HG03520 (cell line): ENCODE measurements at regions not wholly inside any gene's neighbourhood (a gene's known extent, or its start where the extent isn't known, plus 50 kb on each side); places are given as distances from the start of the nearest gene placed in this dataset.
"Not testable (repeated sequence)": the region's sequence is repeated elsewhere in the genome, so short reads cannot be mapped to it uniquely, and the experiment has no call there.

Experiments
- ATAC-seq: cut with Tn5 transposase; IDR thresholded peaks from one replicate; pipeline ENCODE4 v1.9.1; 2021; ENCODE audit warnings: mild to moderate bottlenecking, moderate library complexity; ENCODE audit not compliant: unreplicated experiment

GRCh38 chr1:55310505-55310971, 95.4 kb upstream of the USP24 start:
- ATAC-seq: no peak

DNA sequence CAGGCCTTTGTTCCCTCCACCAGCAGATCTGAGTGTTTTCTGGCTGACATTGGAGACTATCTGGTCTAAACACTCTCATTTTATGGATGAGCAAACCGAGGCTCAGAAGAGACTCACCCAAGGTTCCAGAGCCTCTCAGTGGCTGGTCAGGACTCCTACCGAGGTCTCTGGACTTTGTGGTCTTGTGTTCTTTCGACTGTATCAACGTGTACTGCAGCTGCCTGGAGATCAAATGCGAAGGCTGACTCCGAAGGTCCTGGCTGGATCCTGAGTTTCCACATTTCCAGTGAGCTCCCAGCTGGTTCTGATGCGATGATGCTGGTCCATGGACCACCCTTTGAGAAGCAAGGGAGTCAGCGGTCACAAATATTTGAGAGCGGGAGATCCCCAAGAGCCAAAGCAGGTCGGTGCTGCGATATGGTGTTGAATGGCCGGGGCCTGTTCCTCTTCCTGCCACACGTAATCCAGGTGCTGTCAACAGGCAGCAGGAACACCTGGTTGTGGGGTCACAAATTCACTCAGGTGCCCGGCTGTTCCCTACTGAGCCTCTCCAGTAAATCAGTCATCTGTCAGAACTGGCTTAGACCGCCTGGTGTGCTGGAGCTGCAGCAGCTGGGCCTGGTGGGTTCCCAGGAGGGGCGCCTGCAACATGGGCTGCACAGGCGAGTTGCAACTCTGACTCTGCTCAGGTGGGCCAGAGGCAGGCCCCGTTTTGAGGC, 94.8 kb upstream of the USP24 start:
- no peak for ATAC-seq

DNA sequence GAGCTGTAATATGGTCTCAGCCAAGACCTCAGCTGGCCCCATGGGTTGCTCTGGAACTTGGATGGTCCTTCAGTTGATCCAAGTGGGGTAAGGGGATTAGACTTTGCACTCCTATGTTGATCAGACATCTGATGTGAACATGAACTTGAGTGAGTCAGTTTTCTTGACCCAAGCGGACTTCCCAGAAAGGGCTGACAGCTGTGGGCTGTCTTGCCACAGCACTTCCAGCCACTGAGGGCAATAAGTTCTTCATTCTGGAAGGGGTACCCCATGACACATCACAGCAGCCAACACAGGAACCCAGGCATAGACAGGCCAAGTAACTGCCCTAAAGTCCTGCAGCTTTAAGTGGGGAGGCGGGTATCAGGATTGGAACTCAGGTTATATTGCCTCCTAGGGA, 93.9 kb upstream of the USP24 start:
- ATAC-seq: no peak

GRCh38 chr1:55305735-55306134, 90.6 kb upstream of the USP24 start:
- no peak for ATAC-seq

- no peak for ATAC-seq
Measured at GRCh38 chr1:55304229-55304740, 89.1 kb upstream of the USP24 start.

GRCh38 chr1:55302972-55303371, 87.8 kb upstream of the USP24 start:
- ATAC-seq: no peak

GRCh38 chr1:55301912-55302311, 86.7 kb upstream of the USP24 start:
- no peak for ATAC-seq

- no peak for ATAC-seq
Measured at GRCh38 chr1:55300975-55301374, 85.8 kb upstream of the USP24 start.

DNA sequence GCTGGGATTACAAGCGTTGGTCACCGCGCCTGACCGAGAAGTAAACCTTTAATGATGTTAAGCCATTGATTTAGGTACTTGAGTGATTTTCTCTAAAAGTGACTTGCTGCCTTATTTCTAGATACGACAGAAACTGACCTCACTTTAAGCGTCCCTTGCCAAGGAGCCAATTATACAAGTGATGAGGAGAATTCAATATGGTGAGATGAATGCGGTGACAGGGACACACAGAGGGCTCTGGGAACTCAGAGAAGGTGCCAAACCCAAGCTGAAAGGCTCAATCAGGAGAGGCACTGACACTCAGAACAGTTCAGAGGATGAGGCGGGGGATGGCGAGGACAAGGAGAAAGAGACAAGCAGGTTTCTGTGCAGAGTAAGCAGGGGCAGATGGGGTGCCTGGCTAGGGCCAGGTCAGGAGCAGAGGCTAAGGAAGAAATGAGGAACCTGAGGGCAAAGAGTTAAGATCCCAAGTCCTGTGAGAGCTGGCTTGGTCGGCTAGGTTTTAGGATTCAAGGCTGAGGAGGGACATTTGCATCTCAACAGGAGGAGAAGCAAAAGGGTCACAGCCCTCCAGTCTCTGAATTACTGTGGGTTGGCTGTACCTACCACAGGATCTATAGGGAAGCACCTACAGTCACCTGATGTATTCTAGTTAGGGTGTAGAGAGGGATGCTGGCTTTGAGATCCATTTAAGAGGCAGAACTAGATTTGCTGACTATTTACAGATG, 83.2 kb upstream of the USP24 start:
- no peak for ATAC-seq

DNA sequence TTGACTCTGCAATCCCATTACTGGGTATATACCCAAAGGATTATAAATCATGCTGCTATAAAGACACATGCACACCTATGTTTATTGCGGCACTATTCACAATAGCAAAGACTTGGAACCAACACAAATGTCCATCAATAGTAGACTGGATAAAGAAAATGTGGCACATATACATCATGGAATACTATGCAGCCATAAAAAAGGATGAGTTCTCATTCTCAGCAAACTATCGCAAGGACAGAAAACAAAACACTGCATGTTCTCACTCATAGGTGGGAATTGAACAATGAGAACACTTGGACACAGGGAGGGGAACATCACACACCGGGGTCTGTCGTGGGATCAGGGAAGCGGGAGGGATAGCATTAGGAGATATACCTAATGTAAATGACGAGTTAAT, 81.1 kb upstream of the USP24 start:
- ATAC-seq: not testable (repeated sequence)

- no peak for ATAC-seq
Measured at GRCh38 chr1:55289614-55290013, 74.5 kb upstream of the USP24 start.

DNA sequence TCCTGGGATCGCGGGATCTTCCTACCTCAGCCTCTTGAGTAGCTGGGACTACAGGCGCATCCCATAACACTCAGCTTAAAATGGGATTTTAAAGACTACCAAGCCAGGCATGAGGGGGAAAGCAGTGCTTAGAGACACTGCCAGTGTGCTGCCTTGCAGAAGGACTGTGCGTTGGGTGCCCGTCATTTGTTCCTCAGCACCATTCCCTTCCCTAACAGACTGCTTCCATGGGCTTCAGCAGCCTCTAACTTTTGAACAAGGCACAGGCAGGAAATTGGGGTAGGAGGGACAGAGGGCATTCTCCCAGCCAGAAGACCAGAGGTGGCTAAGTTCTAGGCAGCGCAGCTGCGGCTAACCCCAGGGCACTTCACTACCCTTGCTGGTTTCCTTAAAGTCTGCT, 73.9 kb upstream of the USP24 start:
- no peak for ATAC-seq

DNA sequence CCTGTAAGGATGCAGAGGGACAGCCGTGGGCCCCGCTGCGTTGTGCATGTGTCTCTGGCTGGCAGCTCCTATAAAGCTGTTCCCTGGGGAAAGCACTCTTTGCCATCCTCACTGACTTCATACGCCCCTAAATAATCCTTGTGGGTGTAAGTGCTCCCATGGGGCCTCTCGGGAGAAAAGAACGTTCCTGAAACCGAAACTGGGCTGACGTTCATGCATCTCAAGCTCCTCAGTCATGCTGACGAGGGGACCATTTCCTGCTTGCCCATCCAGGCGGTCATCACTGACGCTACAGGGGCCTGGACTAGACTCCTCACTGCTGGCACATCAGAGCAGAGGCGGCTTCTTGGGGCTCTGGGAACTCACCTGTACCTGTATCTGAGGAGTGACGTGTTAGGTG, 73.1 kb upstream of the USP24 start:
- ATAC-seq: peak; percentile 81

- peak; percentile 34 for ATAC-seq
Measured at GRCh38 chr1:55287723-55288122, 72.6 kb upstream of the USP24 start.

GRCh38 chr1:55286856-55287602, 71.9 kb upstream of the USP24 start:
- no peak for ATAC-seq

GRCh38 chr1:55285834-55286233, 70.7 kb upstream of the USP24 start:
- ATAC-seq: no peak

DNA sequence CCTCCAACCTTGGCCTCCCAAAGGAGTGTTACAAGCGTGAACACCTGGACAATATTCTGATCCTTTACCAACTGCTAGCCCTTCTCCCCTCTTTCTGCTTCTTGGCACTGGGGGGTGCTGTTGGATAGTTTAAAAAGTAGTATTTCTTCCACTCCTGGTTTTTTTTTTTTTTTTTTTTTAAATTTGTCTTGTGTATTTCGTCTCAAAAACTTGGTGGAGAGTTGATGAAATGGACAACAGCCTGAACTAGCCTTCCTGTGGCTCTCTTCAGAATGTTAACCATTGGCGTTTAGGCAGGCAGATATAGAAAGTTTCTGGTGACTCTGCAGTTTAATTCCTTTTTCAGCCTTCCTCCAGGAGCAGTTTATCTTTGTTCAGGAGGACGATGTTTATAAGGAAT, 69.7 kb upstream of the USP24 start:
- ATAC-seq: no peak

GRCh38 chr1:55282058-55282457, 66.9 kb upstream of the USP24 start:
- no peak for ATAC-seq

DNA sequence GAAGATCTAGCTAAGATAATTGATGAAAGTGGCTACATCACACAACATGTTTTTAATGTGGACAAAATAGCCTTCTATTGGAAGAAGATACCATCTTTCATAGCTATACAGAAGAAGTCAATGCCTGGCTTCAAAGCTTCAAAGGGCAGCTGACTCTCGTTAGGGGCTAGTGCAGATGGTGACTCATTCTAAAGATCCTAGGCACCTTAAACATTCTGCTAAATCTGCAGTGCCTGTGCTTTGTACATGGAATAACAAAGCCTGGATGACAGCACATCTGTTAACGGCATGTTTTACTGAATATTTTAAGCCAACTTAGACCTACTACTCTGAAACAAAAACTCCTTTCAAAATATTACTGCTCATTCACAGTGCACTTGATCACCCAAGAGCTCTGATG, 65.6 kb upstream of the USP24 start:
- no peak for ATAC-seq

DNA sequence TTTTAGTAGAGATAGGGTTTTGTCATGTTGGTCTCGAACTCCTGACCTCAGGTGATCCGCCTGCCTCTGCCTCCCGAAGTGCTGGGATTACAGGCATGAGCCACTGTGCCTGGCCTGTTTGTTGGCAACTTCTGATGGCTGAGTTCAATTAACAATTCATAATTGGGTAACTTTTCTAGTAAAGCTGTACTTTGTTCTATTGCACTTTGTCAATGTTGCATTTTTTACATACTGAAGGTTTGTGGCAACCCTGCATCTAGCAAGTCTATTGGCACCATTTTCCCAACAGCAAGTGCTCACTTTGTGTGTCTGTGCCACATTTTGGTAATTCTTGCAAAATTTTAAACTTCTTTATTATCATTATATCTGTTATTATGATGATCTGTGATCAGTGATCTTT, 64.5 kb upstream of the USP24 start:
- ATAC-seq: no peak

DNA sequence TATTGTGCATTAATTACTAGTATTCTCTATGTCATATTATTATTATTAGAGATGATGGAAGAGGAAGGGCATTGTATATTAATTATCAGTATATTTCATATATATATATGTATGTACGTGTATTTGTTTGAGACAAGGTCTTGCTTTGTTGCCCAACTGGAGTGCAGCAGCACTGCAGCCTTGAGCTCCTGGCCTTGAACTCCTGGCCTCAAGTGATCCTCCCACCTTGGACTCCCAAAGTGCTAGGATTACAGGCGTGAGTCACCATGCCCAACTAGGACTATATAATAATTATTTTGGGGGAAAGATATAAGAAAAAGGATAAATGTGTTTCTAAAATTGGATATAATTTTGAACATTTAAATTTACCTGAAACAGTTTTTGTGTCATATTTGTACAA, 63.2 kb upstream of the USP24 start:
- ATAC-seq: no peak
